NCI-H1694 treated with DMSO at 0.1 percent for 48 hours (cell line): ENCODE measurements at regions not wholly inside any gene's neighbourhood (a gene's known extent, or its start where the extent isn't known, plus 50 kb on each side); places are given as distances from the start of the nearest gene placed in this dataset.

Source experiments
- DNase-seq: peaks from one replicate; lab custom pipeline; 2025; lab: John Stamatoyannopoulos, UW

GRCh38 chr15:95252404-95252803, 1021.0 kb downstream of the MCTP2 start:
- DNase-seq, result no peak

GRCh38 chr15:95254263-95254662, 1022.9 kb downstream of the MCTP2 start:
- DNase-seq, result no peak

- DNase-seq, result peak; percentile 3
Measured at GRCh38 chr15:95259513-95259912, 1028.2 kb downstream of the MCTP2 start.

- DNase-seq, result no peak
Measured at GRCh38 chr15:95259965-95260364, 1028.6 kb downstream of the MCTP2 start.

GRCh38 chr15:95260856-95261255, 1029.5 kb downstream of the MCTP2 start:
- no peak for DNase-seq

GRCh38 chr15:95261546-95261945, 1030.2 kb downstream of the MCTP2 start:
- DNase-seq, result no peak

GRCh38 chr15:95261968-95262367, 1030.6 kb downstream of the MCTP2 start:
- no peak for DNase-seq

GRCh38 chr15:95262866-95263564, 1031.7 kb downstream of the MCTP2 start:
- DNase-seq, result no peak

GRCh38 chr15:95263751-95264150, 1032.4 kb downstream of the MCTP2 start:
- DNase-seq, result no peak

GRCh38 chr15:95265419-95265997, 1034.1 kb downstream of the MCTP2 start:
- no peak for DNase-seq

GRCh38 chr15:95266451-95267061, 1035.2 kb downstream of the MCTP2 start:
- DNase-seq, result no peak

- DNase-seq, result no peak
Measured at GRCh38 chr15:95267481-95267880, 1036.1 kb downstream of the MCTP2 start.

- DNase-seq, result no peak
Measured at GRCh38 chr15:95269242-95270183, 1038.2 kb downstream of the MCTP2 start.

GRCh38 chr15:95274101-95274500, 1042.7 kb downstream of the MCTP2 start:
- DNase-seq, result no peak

GRCh38 chr15:95277266-95277665, 1045.9 kb downstream of the MCTP2 start:
- no peak for DNase-seq

- DNase-seq, result no peak
Measured at GRCh38 chr15:95278532-95279245, 1047.3 kb downstream of the MCTP2 start.

GRCh38 chr15:95279277-95280019, 1048.1 kb downstream of the MCTP2 start:
- no peak for DNase-seq

- DNase-seq, result no peak
Measured at GRCh38 chr15:95280711-95281110, 1049.3 kb downstream of the MCTP2 start.

GRCh38 chr15:95281470-95281869, 1049.0 kb upstream of the NR2F2 start:
- DNase-seq, result no peak

GRCh38 chr15:95284492-95284891, 1046.0 kb upstream of the NR2F2 start:
- no peak for DNase-seq

- no peak for DNase-seq
Measured at GRCh38 chr15:95284933-95285421, 1045.5 kb upstream of the NR2F2 start.
